ENCODE measurements at regions not wholly inside any gene's neighbourhood (a gene's known extent, or its start where the extent isn't known, plus 50 kb on each side); places are given as distances from the start of the nearest gene placed in this dataset.

DNA sequence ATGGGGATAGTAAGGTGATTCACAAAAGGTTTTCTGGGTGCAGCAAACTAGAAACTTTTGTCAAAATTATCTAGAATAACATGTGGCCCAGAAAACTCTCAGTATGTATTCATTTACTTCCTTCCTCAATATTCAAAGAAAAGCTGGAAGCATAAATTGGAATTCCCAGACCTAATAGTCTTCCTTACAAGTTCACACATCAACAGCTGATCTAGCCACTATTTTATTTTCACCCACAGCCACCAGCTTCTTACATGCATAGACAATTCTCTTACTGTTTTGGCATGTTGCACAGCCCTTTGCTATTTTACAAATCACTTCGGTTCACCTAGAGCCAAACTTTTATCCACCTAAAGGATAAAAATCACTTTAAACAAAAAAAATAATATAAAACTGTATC is 647.8 kb upstream of the CCDC54 start:
- H3K27me3 ChIP-seq (ENCODE audit: insufficient read depth, low read length, poor library complexity), result no peaks in the 10 kb centered on the region
- H3K4me2 ChIP-seq (ENCODE audit: insufficient read depth, low read length), result no peak overlapping the region
- H2AFZ ChIP-seq (ENCODE audit: low read depth, low read length), result no peak overlapping the region
- no peak for TF ChIP-seq EZH2 (IDR thresholded peaks at IDR 0.05; ENCODE audit: borderline replicate concordance, low read depth, low read length, severe bottlenecking)
- TF ChIP-seq, protein P1, sequence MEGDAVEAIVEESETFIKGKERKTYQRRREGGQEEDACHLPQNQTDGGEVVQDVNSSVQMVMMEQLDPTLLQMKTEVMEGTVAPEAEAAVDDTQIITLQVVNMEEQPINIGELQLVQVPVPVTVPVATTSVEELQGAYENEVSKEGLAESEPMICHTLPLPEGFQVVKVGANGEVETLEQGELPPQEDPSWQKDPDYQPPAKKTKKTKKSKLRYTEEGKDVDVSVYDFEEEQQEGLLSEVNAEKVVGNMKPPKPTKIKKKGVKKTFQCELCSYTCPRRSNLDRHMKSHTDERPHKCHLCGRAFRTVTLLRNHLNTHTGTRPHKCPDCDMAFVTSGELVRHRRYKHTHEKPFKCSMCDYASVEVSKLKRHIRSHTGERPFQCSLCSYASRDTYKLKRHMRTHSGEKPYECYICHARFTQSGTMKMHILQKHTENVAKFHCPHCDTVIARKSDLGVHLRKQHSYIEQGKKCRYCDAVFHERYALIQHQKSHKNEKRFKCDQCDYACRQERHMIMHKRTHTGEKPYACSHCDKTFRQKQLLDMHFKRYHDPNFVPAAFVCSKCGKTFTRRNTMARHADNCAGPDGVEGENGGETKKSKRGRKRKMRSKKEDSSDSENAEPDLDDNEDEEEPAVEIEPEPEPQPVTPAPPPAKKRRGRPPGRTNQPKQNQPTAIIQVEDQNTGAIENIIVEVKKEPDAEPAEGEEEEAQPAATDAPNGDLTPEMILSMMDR (IDR thresholded peaks at IDR 0.05; ENCODE audit: borderline replicate concordance, extremely low read depth, low read length, poor library complexity, severe bottlenecking), result no peak
- H4K20me1 ChIP-seq (ENCODE audit: insufficient read depth, low read length), result no peaks in the 10 kb centered on the region
- no peak overlapping the region for H3K27ac ChIP-seq (ENCODE audit: low read length)
- H3K36me3 ChIP-seq (ENCODE audit: insufficient read depth, low read length), result no peaks in the 10 kb centered on the region
- no peak overlapping the region for H3K4me3 ChIP-seq (ENCODE audit: low read depth in 1 of 2, low read length in 2 of 2)
- no peak overlapping the region for H3K9ac ChIP-seq (ENCODE audit: low read depth, low read length)
- H3K4me1 ChIP-seq (ENCODE audit: insufficient read depth, low read length), result no peaks in the 10 kb centered on the region
- no peaks in the 10 kb centered on the region for H3K79me2 ChIP-seq (ENCODE audit: insufficient read depth, low read length)
- ATAC-seq (ENCODE audit: insufficient read depth, low read depth) (no peak), DNase-seq (no peak)
- no peaks in the 10 kb centered on the region for H3K9me3 ChIP-seq (ENCODE audit: insufficient read depth, low read length, severe bottlenecking)

DNA sequence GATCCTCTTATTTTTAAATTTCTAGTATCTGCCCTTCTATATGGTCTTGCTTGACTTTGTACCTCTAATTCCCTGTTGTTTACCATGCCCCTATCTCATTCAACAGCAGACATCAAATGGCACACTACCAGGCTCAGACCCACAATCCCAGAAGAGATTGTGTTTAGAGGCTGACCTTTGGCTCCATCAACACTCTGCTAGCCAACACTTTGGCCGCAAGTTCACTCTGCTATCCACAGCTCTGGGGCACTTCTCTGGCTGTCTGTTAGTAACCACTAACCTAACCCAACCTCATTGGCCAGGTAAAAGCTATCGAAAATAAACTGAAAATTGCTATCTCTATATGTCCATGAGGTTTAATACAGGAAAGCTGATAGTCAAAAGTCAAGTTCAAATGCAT is 646.0 kb upstream of the CCDC54 start:
- Histone ChIP-seq H3K9me3 (ENCODE audit: insufficient read depth, low read length, severe bottlenecking) (no peaks in the 10 kb centered on the region), H3K4me2 (ENCODE audit: insufficient read depth, low read length) (no peak overlapping the region), H4K20me1 (ENCODE audit: insufficient read depth, low read length) (no peaks in the 10 kb centered on the region), H3K36me3 (ENCODE audit: insufficient read depth, low read length) (no peaks in the 10 kb centered on the region), H2AFZ (ENCODE audit: low read depth, low read length) (no peak overlapping the region), H3K27me3 (ENCODE audit: insufficient read depth, low read length, poor library complexity) (no peaks in the 10 kb centered on the region), H3K4me3 (ENCODE audit: low read depth in 1 of 2, low read length in 2 of 2) (no peak overlapping the region), H3K9ac (ENCODE audit: low read depth, low read length) (no peak overlapping the region), H3K79me2 (ENCODE audit: insufficient read depth, low read length) (no peaks in the 10 kb centered on the region), H3K27ac (ENCODE audit: low read length) (no peak overlapping the region), H3K4me1 (ENCODE audit: insufficient read depth, low read length) (no peaks in the 10 kb centered on the region)
- TF ChIP-seq, protein P1 (IDR thresholded peaks at IDR 0.05; ENCODE audit: borderline replicate concordance, extremely low read depth, low read length, poor library complexity, severe bottlenecking), result no peak
- no peak for TF ChIP-seq EZH2 (IDR thresholded peaks at IDR 0.05; ENCODE audit: borderline replicate concordance, low read depth, low read length, severe bottlenecking)
- no peak for ATAC-seq (ENCODE audit: insufficient read depth, low read depth)
- DNase-seq, result no peak

DNA sequence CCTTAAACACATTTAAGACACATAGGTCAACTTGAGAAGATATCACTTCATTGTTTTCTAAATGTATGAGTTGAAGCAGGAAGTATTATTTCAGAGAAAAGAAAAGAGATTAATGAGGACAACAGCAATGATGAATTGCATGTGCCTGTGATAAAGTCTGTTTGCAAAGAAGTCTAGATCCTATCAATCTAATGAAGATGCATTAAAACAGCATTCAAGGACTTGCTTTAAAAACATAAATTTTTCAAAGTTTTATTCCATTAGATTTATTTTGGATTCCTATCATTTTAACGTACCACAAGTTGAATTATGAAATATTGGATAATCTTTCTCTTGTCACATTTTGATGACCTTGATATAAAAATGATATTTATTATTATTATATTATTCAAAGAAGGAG is 642.5 kb upstream of the CCDC54 start:
- Histone ChIP-seq H3K27ac (ENCODE audit: low read length) (no peak overlapping the region), H3K9ac (ENCODE audit: low read depth, low read length) (no peak overlapping the region), H3K9me3 (ENCODE audit: insufficient read depth, low read length, severe bottlenecking) (no peaks in the 10 kb centered on the region), H4K20me1 (ENCODE audit: insufficient read depth, low read length) (no peaks in the 10 kb centered on the region), H3K4me3 (ENCODE audit: low read depth in 1 of 2, low read length in 2 of 2) (no peak overlapping the region), H2AFZ (ENCODE audit: low read depth, low read length) (no peak overlapping the region), H3K79me2 (ENCODE audit: insufficient read depth, low read length) (no peaks in the 10 kb centered on the region), H3K4me2 (ENCODE audit: insufficient read depth, low read length) (no peak overlapping the region), H3K4me1 (ENCODE audit: insufficient read depth, low read length) (no peaks in the 10 kb centered on the region), H3K36me3 (ENCODE audit: insufficient read depth, low read length) (no peaks in the 10 kb centered on the region), H3K27me3 (ENCODE audit: insufficient read depth, low read length, poor library complexity) (no peaks in the 10 kb centered on the region)
- DNase-seq (no peak), ATAC-seq (ENCODE audit: insufficient read depth, low read depth) (no peak)
- TF ChIP-seq, protein P1 (IDR thresholded peaks at IDR 0.05; ENCODE audit: borderline replicate concordance, extremely low read depth, low read length, poor library complexity, severe bottlenecking), result no peak
- no peak for TF ChIP-seq EZH2 (IDR thresholded peaks at IDR 0.05; ENCODE audit: borderline replicate concordance, low read depth, low read length, severe bottlenecking)

DNA sequence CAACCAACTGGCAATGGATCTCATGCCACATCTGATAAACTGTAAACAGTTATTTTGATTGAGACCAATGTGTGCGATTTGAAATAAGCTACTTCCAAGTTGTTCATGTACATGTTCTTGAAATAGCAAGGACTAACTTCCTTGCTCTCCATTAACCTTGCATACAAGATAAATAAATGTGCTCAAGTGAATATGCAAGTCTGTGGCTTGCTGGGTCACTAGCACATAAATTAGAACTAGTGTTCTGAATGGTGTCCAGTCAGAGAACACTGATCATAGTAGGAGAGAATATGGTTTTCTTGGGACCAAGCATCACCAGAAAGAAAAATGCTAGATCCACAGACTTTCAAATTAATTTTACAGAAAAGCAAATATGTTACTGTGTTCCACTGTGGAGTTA is 640.0 kb upstream of the CCDC54 start:
- no peaks in the 10 kb centered on the region for H3K4me1 ChIP-seq (ENCODE audit: insufficient read depth, low read length)
- no peak overlapping the region for H3K27ac ChIP-seq (ENCODE audit: low read length)
- no peaks in the 10 kb centered on the region for H4K20me1 ChIP-seq (ENCODE audit: insufficient read depth, low read length)
- no peaks in the 10 kb centered on the region for H3K27me3 ChIP-seq (ENCODE audit: insufficient read depth, low read length, poor library complexity)
- DNase-seq (no peak), ATAC-seq (ENCODE audit: insufficient read depth, low read depth) (no peak)
- H3K4me2 ChIP-seq (ENCODE audit: insufficient read depth, low read length), result no peak overlapping the region
- no peaks in the 10 kb centered on the region for H3K9me3 ChIP-seq (ENCODE audit: insufficient read depth, low read length, severe bottlenecking)
- H3K9ac ChIP-seq (ENCODE audit: low read depth, low read length), result no peak overlapping the region
- no peak overlapping the region for H2AFZ ChIP-seq (ENCODE audit: low read depth, low read length)
- no peaks in the 10 kb centered on the region for H3K36me3 ChIP-seq (ENCODE audit: insufficient read depth, low read length)
- no peak overlapping the region for H3K4me3 ChIP-seq (ENCODE audit: low read depth in 1 of 2, low read length in 2 of 2)
- TF ChIP-seq, protein P1 (IDR thresholded peaks at IDR 0.05; ENCODE audit: borderline replicate concordance, extremely low read depth, low read length, poor library complexity, severe bottlenecking), result no peak
- TF ChIP-seq EZH2 (IDR thresholded peaks at IDR 0.05; ENCODE audit: borderline replicate concordance, low read depth, low read length, severe bottlenecking), result no peak
- H3K79me2 ChIP-seq (ENCODE audit: insufficient read depth, low read length), result no peaks in the 10 kb centered on the region
